Spinal cord (tissue), 9 donors: ENCODE measurements at regions not wholly inside any gene's neighbourhood (a gene's known extent, or its start where the extent isn't known, plus 50 kb on each side); places are given as distances from the start of the nearest gene placed in this dataset.

Experiments
- DNase-seq, 6 donors: peaks; one replicate each; pipeline versions ENCODE4 v3.0.0 to v3.0.0-alpha.2; 2013 to 2015; ENCODE audit warnings: low spot score in 6 of 6, low read depth in 4 of 6
- H3K27ac ChIP-seq: one replicate; pipeline ENCODE4 v1.5.1; 2013; ENCODE audit warnings: low read depth, low read length, control low read depth
- H3K27me3 ChIP-seq: one replicate; pipeline ENCODE4 v1.6.1; 2013; ENCODE audit warnings: low read length; ENCODE audit not compliant: control insufficient read depth, insufficient read depth
- H3K36me3 ChIP-seq: one replicate; pipeline ENCODE4 v1.6.1; 2013; ENCODE audit warnings: low read length; ENCODE audit not compliant: control insufficient read depth, insufficient read depth
- H3K4me1 ChIP-seq: one replicate; pipeline ENCODE4 v1.6.1; 2013; ENCODE audit warnings: low read length; ENCODE audit not compliant: control insufficient read depth, insufficient read depth
- H3K4me3 ChIP-seq: one replicate; pipeline ENCODE4 v1.5.1; 2013; ENCODE audit warnings: low read depth, low read length, control low read depth
- H3K9me3 ChIP-seq: one replicate; pipeline ENCODE4 v1.6.1; 2013; ENCODE audit warnings: low read length; ENCODE audit not compliant: control insufficient read depth, insufficient read depth
- WGBS: methylation state at CpG from one replicate; pipeline ENCODE4 v1.1.5; 2013; ENCODE audit warnings: missing lambda C conversion rate; ENCODE audit not compliant: insufficient coverage; 5-methylcytosine and 5-hydroxymethylcytosine counted together
- donor health status: healthy.

- H3K27ac ChIP-seq = no peak overlapping the region
These were observed 120.8 kb downstream of the RPL22L1 start for GRCh38 chr3:170749185-170749584.

GRCh38 chr3:170746175-170746942, 123.6 kb downstream of the RPL22L1 start:
- WGBS = 94% methylated on average over 2 of the region's 3 CpGs
- Histone ChIP-seq H3K27ac (no peak overlapping the region), H3K9me3 (no peaks in the 10 kb centered on the region)

More at GRCh38 chr3:170749185-170749584, 120.8 kb downstream of the RPL22L1 start:
- H3K4me3 ChIP-seq = no peak overlapping the region
- no peaks in the 10 kb centered on the region for H3K27me3 ChIP-seq
- peaks cover 4% of the 10 kb centered on the region for H3K4me1 ChIP-seq
- DNase-seq = no peak
- 100% methylated on average over 1 of the region's 1 CpG for WGBS
- no peaks in the 10 kb centered on the region for H3K36me3 ChIP-seq
- H3K9me3 ChIP-seq = no peaks in the 10 kb centered on the region

GRCh38 chr3:170745211-170745718, 124.7 kb downstream of the RPL22L1 start:
- no peak overlapping the region for H3K4me3 ChIP-seq
- H3K36me3 ChIP-seq = no peaks in the 10 kb centered on the region
- H3K27ac ChIP-seq = no peak overlapping the region
- H3K4me1 ChIP-seq = peaks cover 7% of the 10 kb centered on the region
- DNase-seq = no peak
- no peaks in the 10 kb centered on the region for H3K9me3 ChIP-seq
- no peaks in the 10 kb centered on the region for H3K27me3 ChIP-seq

More at GRCh38 chr3:170746175-170746942, 123.6 kb downstream of the RPL22L1 start:
- no peak overlapping the region for H3K4me3 ChIP-seq
- no peak for DNase-seq
- no peaks in the 10 kb centered on the region for H3K27me3 ChIP-seq
- H3K4me1 ChIP-seq = no peaks in the 10 kb centered on the region
- no peaks in the 10 kb centered on the region for H3K36me3 ChIP-seq

- no peak for DNase-seq
- H3K4me1 ChIP-seq = peaks cover 10% of the 10 kb centered on the region
- H3K27ac ChIP-seq = peak overlapping the region; percentile 85
- no peaks in the 10 kb centered on the region for H3K36me3 ChIP-seq
- H3K27me3 ChIP-seq = no peaks in the 10 kb centered on the region
- WGBS = no CpG with 5 or more reads among the region's 2 CpGs
- no peaks in the 10 kb centered on the region for H3K9me3 ChIP-seq
- no peak overlapping the region for H3K4me3 ChIP-seq
These were observed 128.1 kb downstream of the RPL22L1 start for GRCh38 chr3:170741756-170742529.

DNA sequence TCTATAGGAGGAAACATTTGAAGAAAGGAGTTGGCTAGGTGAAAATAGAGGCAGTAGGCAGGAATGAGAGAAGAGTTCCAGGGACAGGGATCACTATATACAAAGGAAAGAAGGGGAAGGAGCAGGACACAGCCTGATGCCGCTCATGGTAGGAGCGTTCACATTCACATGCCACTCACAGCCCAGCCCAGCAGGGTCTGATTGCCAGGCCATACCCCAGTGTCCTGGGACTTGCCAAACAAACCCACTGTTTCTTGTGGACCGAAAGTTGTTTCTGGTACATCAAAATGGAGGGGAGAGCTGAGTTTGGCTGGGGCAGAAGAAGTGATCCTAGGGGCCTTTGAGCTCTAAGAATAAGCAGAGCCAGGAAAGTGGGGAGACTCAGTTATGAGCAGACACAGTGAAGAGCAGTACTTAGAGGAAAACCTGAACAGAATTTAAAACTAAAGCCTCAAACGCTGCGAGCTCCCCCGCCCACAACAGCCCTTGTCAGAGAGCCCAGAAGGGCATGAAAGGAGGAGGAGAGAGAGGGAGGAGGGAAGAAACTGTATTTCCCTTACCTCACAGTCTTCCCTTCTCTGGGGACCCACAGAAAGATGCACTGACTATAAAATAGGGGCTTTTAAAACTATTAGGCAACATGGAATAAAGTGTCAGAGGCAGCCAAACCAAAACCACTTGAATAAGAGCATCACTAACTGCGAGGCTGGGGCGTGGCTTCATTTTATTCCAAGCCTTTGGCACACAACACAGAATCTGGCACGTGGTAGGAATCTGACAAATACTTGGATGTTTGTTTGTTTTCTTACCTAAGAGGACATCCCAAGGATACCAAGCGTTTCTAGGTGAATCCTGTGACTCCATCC, 129.0 kb downstream of the RPL22L1 start:
- Histone ChIP-seq H3K4me3 (no peak overlapping the region), H3K27ac (peak overlapping the region; percentile 85), H3K36me3 (no peaks in the 10 kb centered on the region), H3K9me3 (no peaks in the 10 kb centered on the region), H3K4me1 (peaks cover 10% of the 10 kb centered on the region), H3K27me3 (no peaks in the 10 kb centered on the region)
- 17% methylated on average over 3 of the region's 10 CpGs for WGBS
- DNase-seq = peak in 5 of 6 donors; percentile 56 to 90 (median 69)

- Histone ChIP-seq H3K9me3 (no peaks in the 10 kb centered on the region), H3K4me3 (no peak overlapping the region), H3K27me3 (no peaks in the 10 kb centered on the region), H3K36me3 (no peaks in the 10 kb centered on the region), H3K27ac (peak overlapping the region; percentile 85), H3K4me1 (peaks cover 10% of the 10 kb centered on the region)
- WGBS = 60% methylated on average over 1 of the region's 3 CpGs
- DNase-seq = no peak
These were observed 129.7 kb downstream of the RPL22L1 start for GRCh38 chr3:170740285-170740684.

DNA sequence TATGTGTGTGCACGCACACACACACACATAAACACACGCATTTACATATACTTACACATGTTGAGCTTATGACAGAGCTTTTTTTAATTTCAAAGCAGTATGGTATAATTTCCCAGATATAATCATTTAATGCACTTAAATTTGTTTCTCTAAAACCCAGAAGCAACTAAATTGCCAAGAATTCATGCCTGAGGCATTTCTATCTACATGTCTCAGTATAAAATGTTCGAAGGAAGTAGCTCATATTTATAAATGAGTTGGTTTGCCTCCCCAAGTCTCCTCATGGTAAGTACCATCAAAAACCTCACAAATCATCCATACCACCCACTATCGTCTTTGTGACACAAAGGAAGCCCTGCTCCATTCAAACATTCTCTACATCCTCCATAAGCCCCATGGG, 130.6 kb downstream of the RPL22L1 start:
- DNase-seq = no peak
- H3K27ac ChIP-seq = no peak overlapping the region
- no peaks in the 10 kb centered on the region for H3K27me3 ChIP-seq
- H3K36me3 ChIP-seq = no peaks in the 10 kb centered on the region
- no peak overlapping the region for H3K4me3 ChIP-seq
- WGBS = 80% methylated on average over 1 of the region's 4 CpGs
- no peaks in the 10 kb centered on the region for H3K9me3 ChIP-seq
- peaks cover 10% of the 10 kb centered on the region for H3K4me1 ChIP-seq

- Histone ChIP-seq H3K9me3 (no peaks in the 10 kb centered on the region), H3K4me1 (peaks cover 10% of the 10 kb centered on the region), H3K36me3 (no peaks in the 10 kb centered on the region), H3K4me3 (no peak overlapping the region), H3K27ac (no peak overlapping the region), H3K27me3 (no peaks in the 10 kb centered on the region)
- no peak for DNase-seq
- 27% methylated on average over 2 of the region's 3 CpGs for WGBS
These were observed 131.2 kb downstream of the RPL22L1 start for GRCh38 chr3:170738766-170739165.

- Histone ChIP-seq H3K4me1 (peaks cover 10% of the 10 kb centered on the region), H3K27me3 (no peaks in the 10 kb centered on the region), H3K4me3 (no peak overlapping the region), H3K27ac (no peak overlapping the region), H3K36me3 (no peaks in the 10 kb centered on the region), H3K9me3 (no peaks in the 10 kb centered on the region)
- WGBS = no CpG with 5 or more reads among the region's 3 CpGs
- no peak for DNase-seq
These were observed 132.4 kb downstream of the RPL22L1 start for GRCh38 chr3:170737498-170738162.
